Fibroblast of mammary gland (primary cell): ENCODE measurements at regions not wholly inside any gene's neighbourhood (a gene's known extent, or its start where the extent isn't known, plus 50 kb on each side); places are given as distances from the start of the nearest gene placed in this dataset.
A peak's percentile ranks its signal among the peaks of the same experiment; 100 is the strongest.

Experiments used
- DNase-seq: peaks from one replicate; pipeline ENCODE4 v3.0.0-alpha.2; 2010; ENCODE audit warnings: low read depth
- H3K4me3 ChIP-seq: 2 replicates; pipeline ENCODE4 v1.5.1; 2011; ENCODE audit warnings: low read depth, mild to moderate bottlenecking, low read length, moderate library complexity; ENCODE audit not compliant: control insufficient read depth
- TF ChIP-seq, protein P1 (sequence below): conservative IDR thresholded peaks from 2 replicates; pipeline ENCODE4 v1.5.1; 2011; ENCODE audit warnings: low read depth, low read length, inconsistent platforms; ENCODE audit not compliant: control insufficient read depth, insufficient read depth

DNA sequence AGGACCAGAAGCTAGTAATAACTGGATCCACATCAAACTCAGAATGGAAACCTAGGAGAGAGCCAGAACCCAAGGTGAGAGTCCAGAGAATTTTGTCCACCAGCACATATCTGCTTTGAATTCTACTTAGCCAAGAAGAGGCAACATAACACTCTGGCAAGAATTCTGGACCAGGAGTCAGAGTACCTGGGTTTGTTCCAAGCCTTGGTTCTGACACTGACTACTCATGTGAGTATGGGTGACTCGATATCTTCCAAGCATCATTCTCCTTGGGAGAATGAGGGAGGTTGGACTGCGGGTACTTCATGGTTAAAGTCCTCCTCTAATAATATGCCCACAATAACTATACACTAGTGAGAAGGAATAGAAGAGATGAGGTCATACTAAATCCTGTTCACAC lies 144.0 kb upstream of the JADE1 start:
- TF ChIP-seq, protein P1, sequence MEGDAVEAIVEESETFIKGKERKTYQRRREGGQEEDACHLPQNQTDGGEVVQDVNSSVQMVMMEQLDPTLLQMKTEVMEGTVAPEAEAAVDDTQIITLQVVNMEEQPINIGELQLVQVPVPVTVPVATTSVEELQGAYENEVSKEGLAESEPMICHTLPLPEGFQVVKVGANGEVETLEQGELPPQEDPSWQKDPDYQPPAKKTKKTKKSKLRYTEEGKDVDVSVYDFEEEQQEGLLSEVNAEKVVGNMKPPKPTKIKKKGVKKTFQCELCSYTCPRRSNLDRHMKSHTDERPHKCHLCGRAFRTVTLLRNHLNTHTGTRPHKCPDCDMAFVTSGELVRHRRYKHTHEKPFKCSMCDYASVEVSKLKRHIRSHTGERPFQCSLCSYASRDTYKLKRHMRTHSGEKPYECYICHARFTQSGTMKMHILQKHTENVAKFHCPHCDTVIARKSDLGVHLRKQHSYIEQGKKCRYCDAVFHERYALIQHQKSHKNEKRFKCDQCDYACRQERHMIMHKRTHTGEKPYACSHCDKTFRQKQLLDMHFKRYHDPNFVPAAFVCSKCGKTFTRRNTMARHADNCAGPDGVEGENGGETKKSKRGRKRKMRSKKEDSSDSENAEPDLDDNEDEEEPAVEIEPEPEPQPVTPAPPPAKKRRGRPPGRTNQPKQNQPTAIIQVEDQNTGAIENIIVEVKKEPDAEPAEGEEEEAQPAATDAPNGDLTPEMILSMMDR, result no peak
- no peak overlapping the region for H3K4me3 ChIP-seq

DNA sequence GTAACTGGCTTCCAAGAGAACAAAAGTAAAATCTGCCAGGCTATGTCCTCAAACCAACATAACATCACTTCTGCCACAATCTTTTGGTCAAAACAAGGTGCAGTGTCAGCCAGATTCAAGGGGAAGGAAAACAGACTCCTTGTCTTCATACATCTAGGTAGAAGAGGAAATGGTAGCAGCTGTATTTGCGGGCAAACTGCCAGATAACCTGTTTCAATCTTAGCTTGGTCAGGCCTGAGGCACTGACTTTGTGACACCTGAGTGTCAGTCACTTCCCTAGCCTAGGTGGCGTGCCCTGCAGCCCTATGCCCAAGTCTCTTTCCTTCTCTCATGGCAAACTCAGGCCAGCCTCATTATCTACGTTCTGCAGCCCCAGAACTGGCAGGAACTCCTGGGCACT lies 146.2 kb upstream of the JADE1 start:
- H3K4me3 ChIP-seq, result no peak overlapping the region
- no peak for DNase-seq
- TF ChIP-seq, protein P1, result no peak

More for the DNA sequence above, 144.0 kb upstream of the JADE1 start:
- DNase-seq, result peak; percentile 51

DNA sequence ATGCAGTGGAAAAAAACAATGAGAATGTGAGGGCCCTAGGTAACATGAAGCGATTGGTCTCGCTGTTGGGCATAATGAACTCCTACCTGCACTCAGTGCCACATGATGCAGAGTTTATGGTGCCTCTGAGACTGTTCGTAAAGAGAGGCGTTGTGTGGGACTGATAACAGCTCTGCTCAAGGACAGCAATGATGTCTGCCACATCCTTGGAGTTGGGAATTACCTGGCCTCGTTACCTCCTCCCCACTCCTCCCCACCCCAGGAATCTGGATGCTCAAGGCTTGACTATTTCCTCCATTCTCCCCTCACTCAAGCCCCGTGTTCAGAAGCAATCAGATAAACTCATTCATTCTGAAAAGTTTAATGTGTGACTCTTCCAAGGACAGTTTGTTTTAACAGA lies 148.0 kb upstream of the JADE1 start:
- no peak overlapping the region for H3K4me3 ChIP-seq
- TF ChIP-seq, protein P1, result no peak
- DNase-seq, result no peak

DNA sequence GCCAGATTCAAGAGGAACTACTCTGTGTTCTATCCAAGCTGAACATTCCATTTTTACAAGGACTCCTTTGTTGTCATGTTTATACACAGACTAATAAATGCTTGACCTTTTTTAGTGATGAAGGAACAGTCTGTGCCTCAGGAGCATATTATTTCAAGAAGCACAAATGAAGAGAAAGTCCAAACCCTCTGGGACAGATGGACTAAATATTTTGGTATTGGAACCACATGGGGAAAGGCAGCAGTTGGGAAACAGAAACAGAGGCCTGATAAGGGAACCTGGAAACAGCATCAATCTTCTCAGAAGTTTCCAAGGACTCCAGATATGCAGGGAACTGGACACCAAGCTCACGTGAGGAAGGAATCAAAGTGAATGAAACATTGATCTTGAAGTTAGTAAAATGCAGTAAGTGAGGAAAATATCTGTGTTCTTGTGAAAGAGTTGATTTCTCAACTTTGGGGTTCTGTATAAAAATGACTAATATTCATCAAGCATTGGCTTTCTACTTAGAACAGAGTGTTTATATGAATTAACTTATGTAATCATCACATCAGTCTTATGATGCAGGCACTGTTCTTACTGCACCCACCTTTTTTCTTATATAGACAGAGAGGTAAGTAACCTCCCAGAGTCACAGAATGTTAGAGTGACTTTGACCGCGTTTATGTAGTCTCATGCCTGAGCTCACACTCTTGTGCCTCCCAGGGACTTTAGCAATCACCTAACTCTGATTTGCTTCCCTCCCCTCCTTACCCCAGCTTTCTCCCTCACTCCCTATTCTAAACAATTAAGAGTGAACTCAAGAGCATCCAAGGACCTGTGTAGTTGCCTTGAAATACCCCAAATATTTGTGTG lies 148.9 kb upstream of the JADE1 start:
- TF ChIP-seq, protein P1, result no peak
- no peak overlapping the region for H3K4me3 ChIP-seq
- peak; percentile 84 for DNase-seq

DNA sequence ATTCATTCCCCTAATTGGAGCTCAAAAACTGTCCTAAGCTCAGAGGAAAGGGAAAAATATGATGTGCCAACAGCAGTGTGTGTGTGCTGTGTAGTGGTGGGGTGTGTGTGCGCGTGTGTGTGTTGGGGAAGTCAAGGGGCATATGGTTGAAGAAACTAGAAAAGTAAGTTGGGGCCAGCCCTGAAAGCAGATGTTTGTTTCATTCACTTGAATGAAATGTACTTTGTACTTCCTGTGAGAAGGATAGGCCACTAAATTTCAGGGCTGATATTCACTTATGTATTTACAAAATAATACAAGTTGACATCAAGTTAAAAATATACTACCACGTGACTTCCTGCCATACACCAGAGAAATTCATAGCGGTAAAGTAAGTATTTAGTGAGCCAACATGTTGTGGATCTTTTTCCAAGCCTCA lies 151.3 kb upstream of the JADE1 start:
- no peak overlapping the region for H3K4me3 ChIP-seq
- TF ChIP-seq, protein P1, result no peak
- DNase-seq, result peak; percentile 34

DNA sequence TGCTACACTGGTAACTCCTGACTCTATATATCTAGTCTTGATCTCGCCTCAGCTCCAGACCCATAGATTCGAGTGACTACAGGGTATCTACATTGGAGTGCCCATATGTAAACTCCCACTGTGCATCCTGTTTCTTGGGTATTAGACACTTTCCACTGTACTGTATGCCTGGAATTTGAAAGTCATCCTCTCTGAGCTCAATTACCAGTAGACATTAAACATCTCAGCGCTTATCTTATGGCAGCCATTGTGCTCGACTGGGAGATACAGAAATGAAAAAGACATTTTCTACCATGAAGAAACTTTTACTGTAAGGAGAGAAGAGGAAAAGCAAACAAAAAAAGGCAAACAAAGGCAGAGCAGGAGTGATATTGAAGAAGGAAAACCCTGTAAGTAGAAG lies 151.9 kb upstream of the JADE1 start:
- TF ChIP-seq, protein P1, result no peak

More for the DNA sequence above, 151.9 kb upstream of the JADE1 start:
- DNase-seq, result no peak
- no peak overlapping the region for H3K4me3 ChIP-seq
